VCaP (cell line): ENCODE measurements at regions not wholly inside any gene's neighbourhood (a gene's known extent, or its start where the extent isn't known, plus 50 kb on each side); places are given as distances from the start of the nearest gene placed in this dataset.

Experiments used
- H3K27ac ChIP-seq: fragments of 450-650 bp; 2 replicates; pipeline ENCODE4 v1.5.1; 2017
- TF ChIP-seq, protein P1 (sequence below): fragments of 450-650 bp; conservative IDR thresholded peaks from 2 replicates; pipeline ENCODE4 v1.5.1; 2017; ENCODE audit warnings: mild to moderate bottlenecking, moderate library complexity

DNA sequence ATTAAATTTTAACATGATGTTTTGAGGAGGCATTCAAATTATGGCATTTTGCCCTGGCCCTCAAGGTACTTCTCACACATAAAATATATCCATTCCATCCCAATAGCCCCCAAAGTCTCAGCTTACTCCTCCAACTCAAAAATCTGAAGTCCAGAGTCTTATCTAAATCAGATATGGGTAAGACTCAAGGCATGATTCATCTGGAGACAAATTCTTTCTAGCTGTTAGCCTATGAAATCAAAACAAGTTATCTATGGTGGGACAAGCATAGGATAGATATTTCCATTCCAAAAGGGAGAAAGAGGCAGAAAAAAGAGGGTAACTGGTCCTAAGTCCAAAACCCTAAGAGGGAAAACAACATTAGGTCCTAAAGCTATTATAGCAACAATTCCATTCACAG is 408.4 kb downstream of the ZNF608 start:
- TF ChIP-seq, protein P1, sequence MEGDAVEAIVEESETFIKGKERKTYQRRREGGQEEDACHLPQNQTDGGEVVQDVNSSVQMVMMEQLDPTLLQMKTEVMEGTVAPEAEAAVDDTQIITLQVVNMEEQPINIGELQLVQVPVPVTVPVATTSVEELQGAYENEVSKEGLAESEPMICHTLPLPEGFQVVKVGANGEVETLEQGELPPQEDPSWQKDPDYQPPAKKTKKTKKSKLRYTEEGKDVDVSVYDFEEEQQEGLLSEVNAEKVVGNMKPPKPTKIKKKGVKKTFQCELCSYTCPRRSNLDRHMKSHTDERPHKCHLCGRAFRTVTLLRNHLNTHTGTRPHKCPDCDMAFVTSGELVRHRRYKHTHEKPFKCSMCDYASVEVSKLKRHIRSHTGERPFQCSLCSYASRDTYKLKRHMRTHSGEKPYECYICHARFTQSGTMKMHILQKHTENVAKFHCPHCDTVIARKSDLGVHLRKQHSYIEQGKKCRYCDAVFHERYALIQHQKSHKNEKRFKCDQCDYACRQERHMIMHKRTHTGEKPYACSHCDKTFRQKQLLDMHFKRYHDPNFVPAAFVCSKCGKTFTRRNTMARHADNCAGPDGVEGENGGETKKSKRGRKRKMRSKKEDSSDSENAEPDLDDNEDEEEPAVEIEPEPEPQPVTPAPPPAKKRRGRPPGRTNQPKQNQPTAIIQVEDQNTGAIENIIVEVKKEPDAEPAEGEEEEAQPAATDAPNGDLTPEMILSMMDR, result no peak
- no peak overlapping the region for H3K27ac ChIP-seq

DNA sequence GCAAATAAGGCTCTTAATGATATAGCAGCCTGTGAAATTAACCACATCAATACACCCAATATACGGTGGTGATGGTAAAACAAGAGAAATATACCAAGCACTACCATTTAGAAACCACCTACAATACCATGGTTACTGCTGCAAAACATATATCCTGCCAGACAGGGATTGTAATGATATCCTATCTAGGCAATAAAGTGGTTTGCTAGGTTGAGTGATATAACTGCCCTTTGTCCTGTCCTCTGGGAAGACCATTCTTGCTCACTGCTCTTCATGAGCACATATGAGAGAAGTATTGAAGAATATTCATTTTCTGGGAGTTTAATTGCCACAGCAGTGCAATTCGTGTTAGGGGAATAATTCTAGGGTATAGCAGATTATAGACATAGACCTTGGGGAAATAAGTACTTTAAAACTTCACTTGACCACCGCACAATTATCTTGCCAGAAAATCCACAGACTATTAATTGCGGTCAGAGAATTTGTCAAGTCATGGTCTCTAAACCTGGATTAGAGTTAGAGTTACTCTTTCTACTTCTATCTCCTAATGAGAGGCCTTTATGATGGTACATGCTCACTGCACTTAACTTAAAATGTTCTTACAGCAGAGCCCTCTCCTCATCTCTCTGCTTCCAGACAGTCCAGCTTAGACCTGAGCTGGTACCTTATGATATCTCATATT is 413.0 kb downstream of the ZNF608 start:
- TF ChIP-seq, protein P1, result no peak
- no peak overlapping the region for H3K27ac ChIP-seq

DNA sequence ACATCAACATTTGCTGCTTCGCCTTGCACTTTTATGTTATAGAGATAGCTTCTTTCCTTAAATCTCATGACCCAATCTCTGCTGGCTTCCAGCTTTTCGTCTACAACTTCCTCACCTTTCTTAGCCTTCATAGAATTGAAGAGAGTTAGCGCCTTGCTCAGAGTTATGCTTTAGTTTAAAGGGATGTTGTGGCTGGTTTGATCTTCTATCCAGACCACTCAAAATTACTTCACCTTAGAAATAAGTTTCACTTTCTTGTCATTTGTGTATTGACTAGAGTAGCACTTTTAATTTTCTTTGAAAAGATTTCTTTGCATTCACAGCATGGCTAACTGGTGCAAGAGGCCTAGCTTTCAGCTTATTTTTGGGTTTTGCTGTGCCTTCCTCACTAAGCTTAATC is 414.2 kb downstream of the ZNF608 start:
- TF ChIP-seq, protein P1, result no peak
- H3K27ac ChIP-seq, result no peak overlapping the region

GRCh38 chr5:124330595-124331220 is 415.7 kb downstream of the ZNF608 start:
- H3K27ac ChIP-seq, result no peak overlapping the region
- TF ChIP-seq, protein P1, result no peak

DNA sequence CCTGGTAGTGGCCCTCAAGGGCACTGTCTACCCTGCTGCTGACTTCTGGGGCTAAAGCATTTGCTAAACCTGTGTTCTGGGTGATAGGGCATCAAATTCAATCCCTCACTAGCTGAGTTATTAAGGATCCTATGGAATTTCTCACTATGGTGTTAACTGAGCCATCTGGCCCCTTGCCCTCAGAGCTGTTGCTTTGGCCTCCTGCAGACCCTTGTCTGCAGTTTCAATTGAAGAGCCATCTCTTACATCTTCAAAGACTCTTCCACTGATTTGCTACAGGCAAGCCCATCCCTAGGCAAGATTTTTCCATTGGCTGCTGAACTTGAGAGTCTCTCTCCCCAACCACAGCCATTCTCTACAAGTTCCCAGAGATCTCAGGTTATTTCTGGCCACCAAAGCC is 418.2 kb downstream of the ZNF608 start:
- TF ChIP-seq, protein P1, result no peak
- no peak overlapping the region for H3K27ac ChIP-seq

DNA sequence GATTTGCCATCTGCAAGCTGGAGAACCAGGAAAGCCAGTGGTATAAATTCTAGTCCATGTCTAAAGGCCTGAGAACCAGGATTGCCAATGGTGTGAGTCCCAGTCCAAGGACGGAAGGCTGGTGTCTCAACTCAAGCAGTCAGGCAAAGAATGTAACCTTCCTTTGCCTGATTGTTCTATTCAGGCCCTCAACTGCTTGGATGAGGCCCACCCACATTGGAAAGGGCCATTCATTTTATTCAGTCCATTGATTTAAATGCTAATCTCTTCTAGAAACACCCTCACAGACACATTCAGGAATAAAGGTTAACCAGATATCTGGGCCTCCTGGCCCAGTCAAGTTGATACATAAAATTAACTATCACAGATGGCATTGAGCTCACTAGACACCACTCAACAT is 427.8 kb downstream of the ZNF608 start:
- H3K27ac ChIP-seq, result no peak overlapping the region
- TF ChIP-seq, protein P1, result no peak

GRCh38 chr5:124317451-124317850 is 429.0 kb downstream of the ZNF608 start:
- TF ChIP-seq, protein P1, result no peak
- H3K27ac ChIP-seq, result no peak overlapping the region
